Central memory CD4-positive, alpha-beta T cell (primary cell): ENCODE measurements at regions not wholly inside any gene's neighbourhood (a gene's known extent, or its start where the extent isn't known, plus 50 kb on each side); places are given as distances from the start of the nearest gene placed in this dataset.

ENCODE experiments used
- DNase-seq: peaks from one replicate; pipeline ENCODE4 v3.0.0; 2022

GRCh38 chrX:22325096-22325495 lies 52.4 kb downstream of the CBLL2 start:
- DNase-seq, result no peak

- DNase-seq, result no peak
Measured at GRCh38 chrX:22329783-22330182, 57.1 kb downstream of the CBLL2 start.

DNA sequence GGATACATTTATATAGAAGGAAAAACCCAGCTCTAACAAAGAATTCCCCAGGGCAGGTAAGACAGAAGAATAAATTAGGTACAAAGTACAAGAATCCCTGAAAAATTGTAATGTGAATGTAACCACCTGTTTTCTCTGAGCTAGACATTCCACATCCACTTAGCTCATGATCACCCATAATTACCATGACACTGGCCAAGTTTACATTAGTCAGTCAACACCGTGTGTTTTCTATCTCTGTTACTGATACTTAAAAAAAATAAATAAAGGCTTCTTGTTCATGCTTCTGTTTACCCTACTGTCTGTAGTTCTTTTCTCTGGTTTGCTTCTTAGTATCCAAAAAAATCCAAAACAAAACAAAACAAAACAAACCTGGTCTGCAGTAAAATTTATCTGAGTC lies 66.0 kb downstream of the CBLL2 start:
- DNase-seq, result no peak

GRCh38 chrX:22339459-22339858 lies 66.7 kb downstream of the CBLL2 start:
- no peak for DNase-seq

GRCh38 chrX:22340022-22340616 lies 67.4 kb downstream of the CBLL2 start:
- DNase-seq, result no peak

GRCh38 chrX:22343192-22343591 lies 70.5 kb downstream of the CBLL2 start:
- no peak for DNase-seq

DNA sequence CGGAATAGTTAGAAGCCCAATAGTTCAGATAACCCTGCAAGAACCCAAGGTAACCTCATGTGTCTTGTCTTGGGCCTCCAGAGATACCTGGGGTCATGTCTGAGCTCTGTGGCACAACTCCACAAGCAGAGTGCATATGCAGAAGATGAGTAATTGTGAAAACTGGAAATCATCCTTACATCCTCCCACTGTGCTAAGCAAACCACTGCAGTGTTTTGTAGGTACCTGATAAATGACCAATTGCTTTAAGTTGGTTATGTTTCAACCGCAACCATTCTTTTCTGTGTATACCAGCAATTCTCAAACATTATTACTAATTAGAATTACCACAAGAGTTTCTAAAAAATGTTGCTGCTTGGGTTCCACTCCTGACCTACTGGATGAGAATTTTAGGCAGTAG lies 73.2 kb downstream of the CBLL2 start:
- no peak for DNase-seq

DNA sequence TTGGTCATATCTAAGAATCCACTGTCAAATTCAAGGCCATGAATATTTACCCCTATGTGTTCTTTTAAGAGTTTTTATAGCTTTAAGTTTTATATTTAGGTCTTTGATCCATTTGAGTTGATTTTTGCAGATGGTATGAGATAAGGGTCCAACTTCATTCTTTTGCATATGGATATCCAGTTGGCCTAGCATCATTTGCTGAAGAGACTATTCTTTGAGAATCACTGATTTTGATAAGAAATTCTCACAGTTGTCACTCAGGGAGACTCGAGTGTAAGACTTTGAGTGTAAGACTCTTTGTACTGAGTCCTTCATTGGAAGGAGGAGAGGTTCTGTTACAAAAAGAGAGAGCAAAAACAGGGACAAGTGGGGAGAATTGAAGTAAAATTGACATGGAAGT lies 74.8 kb downstream of the CBLL2 start:
- no peak for DNase-seq

- DNase-seq, result no peak
Measured at GRCh38 chrX:22349116-22349515, 76.4 kb downstream of the CBLL2 start.

GRCh38 chrX:22351076-22351475 lies 78.4 kb downstream of the CBLL2 start:
- DNase-seq, result no peak

DNA sequence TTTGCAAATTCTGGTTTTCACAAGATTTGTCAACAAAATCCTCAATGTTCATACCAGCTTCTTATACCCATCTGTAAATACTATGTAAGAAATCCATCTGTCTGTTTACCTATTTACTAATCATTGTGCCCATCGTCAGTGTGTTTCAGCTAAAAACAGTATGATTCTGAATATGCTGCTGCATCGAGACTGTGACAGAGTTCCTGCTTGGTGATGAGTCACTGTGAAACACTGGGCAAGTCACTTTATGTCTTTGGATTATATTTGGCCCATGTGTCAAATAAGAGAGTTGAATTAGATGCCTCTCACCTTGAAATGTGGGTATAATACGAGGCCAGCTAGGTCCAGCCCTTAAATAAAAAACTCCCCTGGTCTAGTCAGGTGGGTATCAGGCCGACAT lies 79.3 kb downstream of the CBLL2 start:
- DNase-seq, result no peak

DNA sequence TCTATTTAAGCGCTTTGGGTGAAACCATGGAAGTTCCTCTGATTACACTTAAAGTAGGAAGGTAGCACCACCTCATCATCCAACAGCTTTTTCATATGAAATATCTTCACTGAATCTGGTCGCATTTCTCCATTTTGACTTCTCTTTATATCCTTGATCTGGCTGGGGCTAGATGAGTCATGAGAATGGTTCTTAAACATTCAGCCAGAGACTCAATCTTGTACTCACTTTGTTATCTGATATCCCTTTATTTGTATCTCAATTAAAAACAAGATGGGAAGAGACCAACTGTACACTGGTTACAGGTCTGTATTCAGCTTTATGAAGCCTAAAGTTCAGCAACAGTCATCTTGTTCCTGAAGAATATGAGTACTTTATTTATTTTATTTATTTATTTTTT lies 84.9 kb downstream of the CBLL2 start:
- no peak for DNase-seq

DNA sequence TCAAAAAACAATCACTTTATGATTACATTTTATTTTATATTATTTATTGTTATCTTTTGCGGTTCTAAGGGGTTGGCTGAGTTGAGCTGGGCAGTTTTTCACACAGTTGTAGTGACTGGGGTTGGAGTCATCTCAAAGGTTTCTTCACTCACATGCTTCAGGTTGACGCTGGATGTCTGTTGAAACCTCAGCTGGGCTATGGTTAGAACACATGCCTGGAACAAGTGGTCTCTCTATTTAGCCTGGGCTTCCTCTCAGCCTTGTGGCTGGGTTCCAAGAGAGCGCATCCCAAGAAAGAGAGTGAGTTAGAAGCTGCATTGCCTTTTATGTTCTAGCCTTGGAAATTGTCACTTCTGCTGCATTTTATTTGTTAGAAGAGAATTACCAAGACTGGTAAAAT lies 87.4 kb downstream of the CBLL2 start:
- no peak for DNase-seq

DNA sequence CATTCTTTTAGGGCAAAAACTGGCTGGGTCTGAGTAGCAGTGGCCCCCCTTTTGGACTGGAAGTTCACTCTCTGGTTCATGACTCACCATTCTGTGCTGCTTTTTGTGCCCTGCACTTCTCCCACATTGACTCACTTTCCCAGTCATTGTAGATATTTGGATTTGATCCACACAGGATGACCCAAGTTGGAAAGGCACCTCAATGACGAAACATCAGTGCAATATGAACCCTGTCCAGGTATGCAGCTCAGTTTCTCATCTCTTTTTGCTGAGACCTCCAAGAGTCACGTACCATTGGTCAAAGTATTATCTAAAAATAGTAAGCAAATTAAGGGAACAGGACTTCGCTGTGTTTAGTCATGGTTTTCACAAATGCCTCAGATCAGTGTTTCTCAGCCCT lies 92.7 kb downstream of the CBLL2 start:
- DNase-seq, result no peak

- no peak for DNase-seq
Measured at GRCh38 chrX:22366166-22366702, 93.5 kb downstream of the CBLL2 start.

DNA sequence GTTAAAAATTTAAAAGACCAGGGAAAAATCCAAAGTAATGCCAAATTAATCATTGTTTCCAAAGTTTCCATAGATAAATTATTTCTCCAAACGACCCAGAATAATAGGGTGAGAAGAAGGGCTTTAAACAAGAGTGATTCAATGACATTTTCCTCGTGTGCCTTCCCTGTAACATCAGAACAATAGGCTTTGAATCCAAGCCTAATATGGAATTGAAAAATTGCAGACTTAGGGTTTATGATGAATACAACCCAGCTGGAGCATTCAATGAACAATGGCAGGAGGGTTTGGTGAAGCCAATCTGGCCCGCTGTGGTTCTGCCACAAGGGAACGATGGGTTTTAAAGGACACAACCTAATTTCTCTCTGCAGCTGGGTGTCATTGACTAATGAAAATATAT lies 94.2 kb downstream of the CBLL2 start:
- DNase-seq, result no peak

- no peak for DNase-seq
Measured at GRCh38 chrX:22373094-22373493, 100.4 kb downstream of the CBLL2 start.

- DNase-seq, result no peak
Measured at GRCh38 chrX:22373766-22374165, 101.1 kb downstream of the CBLL2 start.

DNA sequence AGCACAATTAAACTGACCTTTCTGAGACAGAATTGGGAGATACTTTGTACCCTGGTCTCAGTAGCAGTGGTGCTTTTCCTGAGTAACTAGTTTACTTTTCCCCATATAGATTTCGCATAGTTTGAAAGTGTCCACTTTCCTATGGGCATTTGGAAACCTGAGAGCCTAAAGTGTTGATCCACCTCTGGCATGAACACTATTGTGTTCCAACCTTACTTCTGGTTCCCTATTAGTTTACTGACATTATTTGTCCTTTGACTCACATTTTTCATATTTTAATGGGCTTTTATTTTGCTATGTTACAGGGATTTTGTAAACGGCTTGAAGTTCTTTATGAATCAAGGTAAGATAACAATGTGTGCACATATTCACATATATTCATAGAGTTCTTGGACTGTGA lies 103.7 kb downstream of the CBLL2 start:
- no peak for DNase-seq

- no peak for DNase-seq
Measured at GRCh38 chrX:22378296-22378695, 105.6 kb downstream of the CBLL2 start.

GRCh38 chrX:22383988-22384387 lies 111.3 kb downstream of the CBLL2 start:
- no peak for DNase-seq

DNA sequence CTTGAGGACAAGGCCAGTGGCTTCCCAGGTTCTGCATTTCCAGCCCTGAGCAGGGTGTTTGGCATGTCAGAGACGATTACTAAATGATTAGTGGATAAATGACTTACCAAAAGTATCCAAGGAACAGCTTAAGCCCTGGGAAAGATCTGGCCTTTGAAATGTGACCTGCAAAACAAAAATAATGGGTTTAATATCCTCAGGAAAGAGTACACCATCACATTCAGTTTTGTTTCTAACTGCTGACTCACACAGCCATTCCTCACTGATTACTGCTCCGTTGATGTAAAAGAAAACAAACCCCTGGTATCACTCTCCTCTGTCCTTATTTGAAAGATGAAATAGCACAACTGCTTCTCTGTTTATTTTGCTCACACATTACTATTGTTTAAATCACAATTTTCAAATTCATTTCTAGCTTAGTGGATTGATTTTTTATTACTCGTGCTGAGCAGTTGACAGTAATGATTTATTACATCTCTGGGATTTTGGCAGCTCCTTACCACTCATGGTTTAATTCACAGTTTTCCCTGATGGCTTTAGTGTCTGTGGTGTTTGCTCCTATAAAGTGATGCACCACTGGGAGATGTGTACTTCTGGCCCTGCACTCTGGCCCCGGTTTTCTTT lies 117.0 kb downstream of the CBLL2 start:
- no peak for DNase-seq

GRCh38 chrX:22392133-22392948 lies 119.6 kb downstream of the CBLL2 start:
- DNase-seq, result no peak

DNA sequence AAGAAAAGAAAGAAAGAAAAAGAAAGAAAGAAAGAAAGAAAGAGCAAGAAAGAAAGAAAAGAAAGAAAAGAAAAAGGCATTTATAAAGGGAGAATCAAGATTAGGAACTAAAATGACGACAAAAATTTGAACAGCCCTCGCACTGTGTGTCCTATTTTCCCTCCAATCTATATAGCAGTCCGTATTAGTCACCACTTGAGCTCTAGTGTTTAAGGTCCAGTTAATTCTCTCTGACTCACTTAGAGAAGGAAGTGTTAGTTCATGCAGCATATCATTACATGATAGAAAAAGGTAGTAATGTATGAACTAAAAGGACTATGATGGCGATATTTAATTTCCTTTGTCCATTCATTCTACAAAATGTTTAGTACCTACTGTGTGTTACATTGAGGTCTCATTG lies 122.7 kb downstream of the CBLL2 start:
- DNase-seq, result no peak
